Endothelial cell of umbilical vein (primary cell): ENCODE measurements at regions not wholly inside any gene's neighbourhood (a gene's known extent, or its start where the extent isn't known, plus 50 kb on each side); places are given as distances from the start of the nearest gene placed in this dataset.

Source experiments
- BruUV-seq: library from RNA; stranded (reverse); fragments of 400-500 nt; replicated peaks from 2 replicates; lab custom pipeline; 2021; lab: Mats Ljungman, UMichigan
- CTCF ChIA-PET: fragments of 300-600, 350-600 bp; sonication (Branson Sonifier 250); formaldehyde crosslinking; loops from one replicate; lab custom pipeline; 2021; ENCODE audit warnings: antibody characterized with exemption, inconsistent platforms; lab: Charles Lee
- POLR2A ChIA-PET: fragments of 300-600, 350-600 bp; sonication (Branson Sonifier 250); formaldehyde crosslinking; loops from one replicate; lab custom pipeline; 2021; ENCODE audit warnings: antibody characterized with exemption, inconsistent platforms; lab: Charles Lee
- DNase-seq: peaks from one replicate; pipeline ENCODE4 v3.0.0-alpha.2; 2011; ENCODE audit warnings: low read depth, low spot score
- FAIRE-seq: peaks from 2 replicates; lab custom pipeline; 2011; peaks lifted over from hg19 to GRCh38; lab: Jason Lieb, UNC
- H2AFZ ChIP-seq: 2 replicates; pipeline ENCODE4 v1.6.0; 2012; ENCODE audit warnings: low read depth, low read length, control low read depth, inconsistent platforms
- H3K27ac ChIP-seq: 2 replicates; pipeline ENCODE4 v1.5.1; 2011; ENCODE audit warnings: low read depth, mild to moderate bottlenecking, control low read depth, low read length, moderate library complexity; ENCODE audit not compliant: insufficient read depth
- H3K27me3 ChIP-seq, 2 experiments: 2 replicates each; pipeline versions ENCODE4 v1.6.0 to v1.6.1; 2011; ENCODE audit warnings: low read length in 2 of 2, mixed read lengths in 1 of 2; ENCODE audit not compliant: control insufficient read depth in 2 of 2, insufficient read depth in 2 of 2
- H3K36me3 ChIP-seq, 2 experiments: 2 replicates in 1 of 2; 3 replicates in 1 of 2; pipeline ENCODE4 v1.5.1; 2011; ENCODE audit warnings: low read length in 2 of 2, mild to moderate bottlenecking in 1 of 2, moderate library complexity in 1 of 2; ENCODE audit not compliant: control insufficient read depth in 2 of 2, insufficient read depth in 2 of 2; ENCODE audit errors: extremely low read depth in 1 of 2
- H3K4me1 ChIP-seq: 3 replicates; pipeline ENCODE4 v1.5.1; 2011; ENCODE audit warnings: mild to moderate bottlenecking, low read length; ENCODE audit not compliant: control insufficient read depth, insufficient read depth; ENCODE audit errors: extremely low read depth
- H3K4me2 ChIP-seq: 2 replicates; pipeline ENCODE4 v1.6.1; 2011; ENCODE audit warnings: low read length, control low read depth, mixed read lengths; ENCODE audit not compliant: insufficient read depth
- H3K4me3 ChIP-seq, 3 experiments: fragments of 200-600 bp in 1 of 3; sonication (generic), shearing (Covaris generic) in 1 of 3; replicated peaks in 1 of 3; 2 replicates each; pipeline ENCODE4 v1.5.1; 2011 to 2016; ENCODE audit warnings: control low read depth in 3 of 3, low read length in 3 of 3, mild to moderate bottlenecking in 2 of 3, inconsistent platforms in 1 of 3, low read depth in 1 of 3, moderate library complexity in 1 of 3; ENCODE audit not compliant: insufficient read depth in 1 of 3
- H3K79me2 ChIP-seq: 2 replicates; pipeline ENCODE4 v1.6.0; 2012; ENCODE audit warnings: low read length, inconsistent platforms; ENCODE audit not compliant: control insufficient read depth, insufficient read depth
- H3K9ac ChIP-seq: replicated peaks from 2 replicates; pipeline ENCODE3; 2011; ENCODE audit warnings: low read length, control low read depth; ENCODE audit not compliant: insufficient read depth; ENCODE audit errors: extremely low read depth
- H3K9me1 ChIP-seq: replicated peaks from 3 replicates; pipeline ENCODE4 v1.6.0; 2011; ENCODE audit warnings: mild to moderate bottlenecking, low read length; ENCODE audit not compliant: control insufficient read depth, insufficient read depth; ENCODE audit errors: extremely low read depth
- H3K9me3 ChIP-seq: replicated peaks from 2 replicates; pipeline ENCODE4 v1.5.1; 2012; ENCODE audit warnings: low read length, inconsistent platforms; ENCODE audit not compliant: control insufficient read depth, insufficient read depth
- H4K20me1 ChIP-seq: replicated peaks from 2 replicates; pipeline ENCODE3; 2011; ENCODE audit warnings: mild to moderate bottlenecking, low read length; ENCODE audit not compliant: control insufficient read depth, insufficient read depth; ENCODE audit errors: extremely low read depth
- EZH2 ChIP-seq: IDR thresholded peaks from 2 replicates; pipeline ENCODE4 v1.6.1; 2012; ENCODE audit warnings: borderline replicate concordance, low read depth, mild to moderate bottlenecking, moderate library complexity, low read length, inconsistent platforms; ENCODE audit not compliant: severe bottlenecking
- GATA2 ChIP-seq: IDR thresholded peaks from 2 replicates; pipeline ENCODE4 v1.7.0; 2011; ENCODE audit warnings: low read depth, mild to moderate bottlenecking, moderate library complexity, mixed read lengths, low read length; ENCODE audit not compliant: insufficient read length, insufficient read depth
- MAX ChIP-seq: IDR thresholded peaks from 2 replicates; pipeline ENCODE4 v1.6.1; 2011; ENCODE audit not compliant: insufficient read depth, insufficient read length
- MYC ChIP-seq: IDR thresholded peaks from one replicate; pipeline ENCODE4 v1.6.1; 2011; ENCODE audit warnings: mild to moderate bottlenecking, low read depth, low read length
- POLR2A ChIP-seq: IDR thresholded peaks from 2 replicates; pipeline ENCODE4 v1.6.1; 2012; ENCODE audit warnings: low read depth, mild to moderate bottlenecking, control low read depth, low read length
- POLR2AphosphoS5 ChIP-seq: IDR thresholded peaks from 2 replicates; pipeline ENCODE4 v1.6.1; 2012; ENCODE audit warnings: low read depth, mild to moderate bottlenecking, control low read depth, low read length, moderate library complexity; ENCODE audit not compliant: insufficient read depth
- dilution Hi-C: fragments of 300-500 bp; cut with MboI; formaldehyde crosslinking; loops from one replicate; pipeline ENCODE4 v1.15.0; 2019; ENCODE audit warnings: low sequenced_read_pairs; ENCODE audit not compliant: extremely low pct_ligation_motif_present
- intact Hi-C: fragments of 100-400 bp; cut with micrococcal nuclease; formaldehyde crosslinking; loops from one replicate; pipeline ENCODE4 v1.10.0; 2022
- TF ChIP-seq, protein P1 (sequence below), 2 donors: IDR thresholded peaks; 1 replicate in 1 of 2; 2 replicates in 1 of 2; pipeline ENCODE4 v1.5.1; 2011; ENCODE audit warnings: low read length in 2 of 2, mild to moderate bottlenecking in 2 of 2, moderate library complexity in 2 of 2, control low read depth in 1 of 2, inconsistent platforms in 1 of 2, low read depth in 1 of 2; ENCODE audit not compliant: insufficient read depth in 1 of 2; ENCODE audit errors: extremely low read depth in 1 of 2

GRCh38 chr2:6358985-6359384 lies 506.7 kb downstream of the CMPK2 start:
- no peak overlapping the region for H3K9ac ChIP-seq
- FAIRE-seq (no peak), DNase-seq (no peak)
- no peaks in the 10 kb centered on the region for H3K79me2 ChIP-seq
- ChIA-PET POLR2A (no interaction called here), CTCF (no interaction called here)
- intact Hi-C loops: no loop called here
- peaks cover 6% of the 10 kb centered on the region for H3K9me3 ChIP-seq
- H3K36me3 ChIP-seq: no peaks in the 10 kb centered on the region
- no TSS peak for BruUV-seq
- H3K4me1 ChIP-seq: no peaks in the 10 kb centered on the region
- no peak overlapping the region for H3K4me3 ChIP-seq
- no peak overlapping the region for H3K27ac ChIP-seq
- no peak overlapping the region for H2AFZ ChIP-seq
- no peaks in the 10 kb centered on the region for H3K9me1 ChIP-seq
- dilution Hi-C loops: no loop called here
- no peaks in the 10 kb centered on the region for H3K27me3 ChIP-seq
- TF ChIP-seq POLR2A (no peak), EZH2 (no peak), MYC (no peak), POLR2AphosphoS5 (no peak), MAX (no peak), GATA2 (no peak)
- TF ChIP-seq, protein P1, sequence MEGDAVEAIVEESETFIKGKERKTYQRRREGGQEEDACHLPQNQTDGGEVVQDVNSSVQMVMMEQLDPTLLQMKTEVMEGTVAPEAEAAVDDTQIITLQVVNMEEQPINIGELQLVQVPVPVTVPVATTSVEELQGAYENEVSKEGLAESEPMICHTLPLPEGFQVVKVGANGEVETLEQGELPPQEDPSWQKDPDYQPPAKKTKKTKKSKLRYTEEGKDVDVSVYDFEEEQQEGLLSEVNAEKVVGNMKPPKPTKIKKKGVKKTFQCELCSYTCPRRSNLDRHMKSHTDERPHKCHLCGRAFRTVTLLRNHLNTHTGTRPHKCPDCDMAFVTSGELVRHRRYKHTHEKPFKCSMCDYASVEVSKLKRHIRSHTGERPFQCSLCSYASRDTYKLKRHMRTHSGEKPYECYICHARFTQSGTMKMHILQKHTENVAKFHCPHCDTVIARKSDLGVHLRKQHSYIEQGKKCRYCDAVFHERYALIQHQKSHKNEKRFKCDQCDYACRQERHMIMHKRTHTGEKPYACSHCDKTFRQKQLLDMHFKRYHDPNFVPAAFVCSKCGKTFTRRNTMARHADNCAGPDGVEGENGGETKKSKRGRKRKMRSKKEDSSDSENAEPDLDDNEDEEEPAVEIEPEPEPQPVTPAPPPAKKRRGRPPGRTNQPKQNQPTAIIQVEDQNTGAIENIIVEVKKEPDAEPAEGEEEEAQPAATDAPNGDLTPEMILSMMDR (IDR thresholded peaks at IDR 0.05; ENCODE audit: extremely low read depth in 1 of 2, insufficient read depth in 1 of 2, low read depth in 1 of 2, low read length in 2 of 2): no peak
- H3K4me2 ChIP-seq: no peak overlapping the region
- H4K20me1 ChIP-seq: no peaks in the 10 kb centered on the region
